ENCODE measurements at regions not wholly inside any gene's neighbourhood (a gene's known extent, or its start where the extent isn't known, plus 50 kb on each side); places are given as distances from the start of the nearest gene placed in this dataset.

DNA sequence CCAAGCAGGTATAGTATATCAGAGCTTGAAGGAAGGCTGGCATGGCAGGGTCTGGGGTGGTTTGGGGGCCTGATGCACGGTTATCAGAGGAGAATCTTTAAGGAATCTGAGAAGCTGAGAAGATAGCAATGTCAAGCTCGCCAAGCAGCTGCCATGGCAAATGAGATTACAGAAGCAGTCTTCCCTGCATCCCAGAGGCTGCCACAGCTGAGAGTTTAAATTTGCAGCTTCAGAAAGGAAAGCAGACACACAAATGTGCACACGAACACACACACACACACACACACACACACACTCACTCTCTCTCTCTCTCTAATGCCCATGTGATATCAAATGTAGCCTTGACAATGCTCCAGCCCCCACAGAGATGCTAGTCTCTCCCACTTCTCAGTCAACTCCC, 79.0 kb upstream of the TNC start:
- DNase-seq (no peak), ATAC-seq (no peak)
- Mint-ChIP-seq H3K27ac (no peak overlapping the region), H3K36me3 (ENCODE audit: low read depth) (no peaks in the 10 kb centered on the region), H3K4me3 (no peak overlapping the region), H3K27me3 (ENCODE audit: low read depth) (peaks cover 36% of the 10 kb centered on the region), H3K9me3 (ENCODE audit: insufficient read depth) (no peaks in the 10 kb centered on the region), H3K4me1 (ENCODE audit: low read depth) (peaks cover 2% of the 10 kb centered on the region)
- ChIA-PET CTCF (no interaction called here), POLR2A (no interaction called here)

DNA sequence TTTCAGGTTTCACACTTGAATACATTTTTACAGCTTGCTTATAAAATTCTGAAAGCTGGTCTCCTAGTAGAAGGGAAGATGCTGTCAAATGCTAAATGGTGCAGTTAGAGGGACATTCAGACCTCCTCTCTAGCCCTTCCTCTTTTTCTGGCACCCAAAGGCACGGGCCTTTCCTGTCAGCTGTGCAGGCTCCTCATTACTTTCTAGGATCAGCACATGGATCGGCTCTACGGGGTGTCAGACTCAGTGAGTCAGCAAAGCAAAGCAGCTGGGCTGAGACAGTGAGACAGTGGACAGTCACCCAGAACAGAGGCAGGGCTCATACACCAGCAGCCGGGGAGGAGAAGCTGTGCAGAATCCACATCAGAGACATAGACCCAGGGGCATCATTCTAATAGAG, 80.0 kb upstream of the TNC start:
- Mint-ChIP-seq H3K9me3 (ENCODE audit: insufficient read depth) (no peaks in the 10 kb centered on the region), H3K4me3 (no peak overlapping the region), H3K4me1 (ENCODE audit: low read depth) (no peaks in the 10 kb centered on the region), H3K36me3 (ENCODE audit: low read depth) (no peaks in the 10 kb centered on the region), H3K27me3 (ENCODE audit: low read depth) (peaks cover 29% of the 10 kb centered on the region), H3K27ac (no peak overlapping the region)
- DNase-seq (no peak), ATAC-seq (no peak)
- ChIA-PET CTCF (no interaction called here), POLR2A (no interaction called here)

DNA sequence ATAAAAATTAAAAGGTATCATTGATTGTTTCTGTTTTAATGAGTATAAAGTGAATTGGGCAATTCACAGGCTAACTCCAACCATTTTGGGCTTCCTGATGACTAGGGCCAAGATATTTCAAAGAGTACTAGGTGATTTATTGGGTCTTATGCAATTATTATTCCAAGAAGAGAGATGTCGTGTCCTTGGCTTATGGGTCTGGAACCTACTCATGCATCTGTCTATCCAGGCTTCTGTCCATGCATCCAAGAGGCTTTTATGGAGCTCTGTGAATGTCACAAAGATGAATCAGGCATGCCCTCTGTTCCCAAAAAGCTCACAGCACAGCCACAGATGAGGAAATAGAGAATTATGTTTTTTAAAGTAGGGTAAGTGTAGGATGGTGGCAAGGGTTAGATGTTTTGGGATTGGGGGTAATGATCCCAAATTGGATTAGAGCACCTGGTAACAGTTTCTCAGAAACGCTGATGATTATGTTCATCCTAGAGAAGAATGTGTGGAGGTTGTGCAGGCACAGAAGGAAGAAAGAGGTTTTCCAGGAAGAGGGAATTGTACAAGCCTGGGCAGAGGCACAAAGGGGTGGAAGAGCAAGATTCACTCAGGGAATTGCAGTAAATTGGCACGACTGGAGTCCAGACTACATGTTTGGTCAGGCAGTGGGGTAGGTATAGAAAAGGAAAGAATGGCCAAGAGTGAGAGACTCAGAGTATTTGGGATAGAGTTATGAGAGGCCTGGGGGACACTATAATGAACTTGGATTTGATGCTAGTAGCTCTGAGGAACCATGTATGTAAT, 83.0 kb upstream of the TNC start:
- H3K4me3 Mint-ChIP-seq, result no peak overlapping the region
- H3K27me3 Mint-ChIP-seq (ENCODE audit: low read depth), result peaks cover 21% of the 10 kb centered on the region
- H3K27ac Mint-ChIP-seq, result no peak overlapping the region
- DNase-seq, result no peak
- H3K9me3 Mint-ChIP-seq (ENCODE audit: insufficient read depth), result no peaks in the 10 kb centered on the region
- no peak for ATAC-seq
- no peaks in the 10 kb centered on the region for H3K36me3 Mint-ChIP-seq (ENCODE audit: low read depth)
- ChIA-PET POLR2A (no interaction called here), CTCF (no interaction called here)
- peaks cover 2% of the 10 kb centered on the region for H3K4me1 Mint-ChIP-seq (ENCODE audit: low read depth)

GRCh38 chr9:115202181-115202580, 84.2 kb upstream of the TNC start:
- POLR2A ChIA-PET, result no interaction called here
- H3K4me1 Mint-ChIP-seq (ENCODE audit: low read depth), result peaks cover 6% of the 10 kb centered on the region

GRCh38 chr9:115202960-115203751, 85.2 kb upstream of the TNC start:
- ATAC-seq (no peak), DNase-seq (no peak)
- ChIA-PET CTCF (no interaction called here), POLR2A (no interaction called here)
- Mint-ChIP-seq H3K27ac (no peak overlapping the region), H3K9me3 (ENCODE audit: insufficient read depth) (no peaks in the 10 kb centered on the region), H3K27me3 (ENCODE audit: low read depth) (peaks cover 23% of the 10 kb centered on the region), H3K36me3 (ENCODE audit: low read depth) (no peaks in the 10 kb centered on the region), H3K4me1 (ENCODE audit: low read depth) (peaks cover 6% of the 10 kb centered on the region), H3K4me3 (no peak overlapping the region)

More at GRCh38 chr9:115202181-115202580, 84.2 kb upstream of the TNC start:
- CTCF ChIA-PET, result no interaction called here
- Mint-ChIP-seq H3K27me3 (ENCODE audit: low read depth) (peaks cover 23% of the 10 kb centered on the region), H3K27ac (no peak overlapping the region), H3K36me3 (ENCODE audit: low read depth) (no peaks in the 10 kb centered on the region), H3K9me3 (ENCODE audit: insufficient read depth) (no peaks in the 10 kb centered on the region), H3K4me3 (no peak overlapping the region)
- no peak for ATAC-seq
- no peak for DNase-seq

DNA sequence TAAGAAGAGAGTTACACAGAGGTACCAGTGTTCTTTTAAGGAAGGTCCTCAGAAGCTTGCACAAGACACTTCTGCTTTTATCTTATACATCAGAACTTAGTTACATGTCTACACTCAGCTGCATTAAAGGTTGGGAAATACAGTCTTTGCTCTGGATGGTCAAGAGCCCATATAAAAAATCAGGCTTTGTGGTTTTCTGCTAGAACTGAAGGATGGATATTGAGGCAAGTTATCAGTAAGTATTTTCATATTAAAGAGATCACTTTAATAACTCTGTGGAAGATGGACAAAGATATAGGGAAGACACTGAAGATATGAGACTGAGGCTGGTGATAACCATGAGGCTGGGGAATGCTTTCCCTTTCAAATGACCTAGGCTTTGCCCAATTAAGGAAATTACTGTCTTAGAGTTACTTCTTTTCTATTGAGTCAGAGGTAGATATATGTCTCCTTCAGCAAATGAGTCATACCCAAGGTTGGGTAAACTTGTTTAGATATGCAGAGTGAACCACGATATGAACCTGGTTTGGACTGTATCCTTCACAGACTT, 87.0 kb upstream of the TNC start:
- H3K4me1 Mint-ChIP-seq (ENCODE audit: low read depth), result peaks cover 6% of the 10 kb centered on the region
- DNase-seq, result no peak
- H3K27me3 Mint-ChIP-seq (ENCODE audit: low read depth), result peaks cover 13% of the 10 kb centered on the region
- no peaks in the 10 kb centered on the region for H3K9me3 Mint-ChIP-seq (ENCODE audit: insufficient read depth)
- H3K4me3 Mint-ChIP-seq, result no peak overlapping the region
- no peak for ATAC-seq
- H3K27ac Mint-ChIP-seq, result no peak overlapping the region
- ChIA-PET CTCF (no interaction called here), POLR2A (no interaction called here)
- no peaks in the 10 kb centered on the region for H3K36me3 Mint-ChIP-seq (ENCODE audit: low read depth)

DNA sequence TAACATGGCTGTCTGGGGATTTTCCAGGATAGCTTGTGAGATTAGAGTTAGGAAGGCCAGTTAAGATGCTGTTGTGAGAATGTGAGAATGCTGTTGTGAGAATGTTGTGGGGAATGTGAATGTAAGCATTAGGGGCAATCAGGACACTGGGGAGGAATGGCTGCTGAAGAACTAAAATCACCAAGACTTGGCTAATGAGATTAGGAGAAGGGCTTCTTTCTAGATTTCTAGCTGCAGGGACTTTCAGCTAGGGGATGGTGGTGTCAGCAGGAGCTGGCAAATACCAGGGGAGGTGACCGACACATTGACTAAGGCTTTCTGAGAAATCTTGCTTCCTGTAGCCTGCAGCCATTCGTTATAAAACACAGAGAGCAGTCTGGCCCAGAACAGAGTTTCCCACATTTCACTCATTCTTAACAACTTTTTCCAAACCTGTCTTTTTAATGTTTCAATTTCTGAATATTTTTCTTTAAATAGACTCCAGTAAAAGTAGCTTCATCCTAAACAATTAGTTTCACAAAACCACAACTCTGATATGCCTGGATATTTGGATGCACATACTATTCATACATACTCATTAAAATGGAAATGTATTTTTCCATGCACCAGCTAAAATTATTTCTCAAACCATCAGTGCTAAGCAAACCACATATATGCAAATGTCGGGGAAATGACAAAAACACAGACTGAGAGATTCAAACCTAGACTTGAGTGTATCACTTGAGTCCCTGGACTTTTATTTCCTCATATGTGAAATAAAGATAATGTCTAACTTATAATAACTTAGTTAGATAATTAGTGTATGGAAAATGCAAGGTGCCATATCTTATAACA, 89.3 kb upstream of the TNC start:
- H3K27ac Mint-ChIP-seq, result no peak overlapping the region
- no peaks in the 10 kb centered on the region for H3K36me3 Mint-ChIP-seq (ENCODE audit: low read depth)
- no peak overlapping the region for H3K4me3 Mint-ChIP-seq
- ATAC-seq, result no peak
- CTCF ChIA-PET, result no interaction called here
- no peak for DNase-seq
- H3K9me3 Mint-ChIP-seq (ENCODE audit: insufficient read depth), result no peaks in the 10 kb centered on the region
- peaks cover 8% of the 10 kb centered on the region for H3K27me3 Mint-ChIP-seq (ENCODE audit: low read depth)
- POLR2A ChIA-PET, result no interaction called here
- H3K4me1 Mint-ChIP-seq (ENCODE audit: low read depth), result peaks cover 6% of the 10 kb centered on the region

DNA sequence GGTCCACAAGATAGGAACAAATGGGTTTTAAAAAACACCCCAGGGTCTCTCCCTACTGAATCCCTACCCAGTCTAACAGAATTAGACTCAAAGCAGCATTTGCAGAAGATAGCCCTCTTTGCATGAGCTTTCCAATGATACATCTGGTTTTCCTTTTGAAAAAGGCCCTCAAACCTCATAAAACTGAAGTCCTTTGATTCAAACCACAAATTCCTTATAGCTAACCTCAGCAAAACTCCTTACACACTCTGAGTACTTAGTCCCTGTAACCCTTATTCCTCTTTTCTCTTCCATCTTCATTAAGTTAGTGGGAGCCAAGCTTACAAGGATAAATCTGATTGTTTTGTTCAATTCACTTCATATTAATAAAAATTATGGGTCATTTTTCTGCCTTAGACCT, 90.5 kb upstream of the TNC start:
- ChIA-PET POLR2A (no interaction called here), CTCF (no interaction called here)
- Mint-ChIP-seq H3K4me1 (ENCODE audit: low read depth) (peaks cover 6% of the 10 kb centered on the region), H3K27ac (no peak overlapping the region), H3K36me3 (ENCODE audit: low read depth) (no peaks in the 10 kb centered on the region), H3K4me3 (no peak overlapping the region), H3K9me3 (ENCODE audit: insufficient read depth) (no peaks in the 10 kb centered on the region), H3K27me3 (ENCODE audit: low read depth) (peaks cover 11% of the 10 kb centered on the region)
- ATAC-seq (no peak), DNase-seq (no peak)

- Mint-ChIP-seq H3K27ac (no peak overlapping the region), H3K36me3 (ENCODE audit: low read depth) (no peaks in the 10 kb centered on the region), H3K4me3 (no peak overlapping the region), H3K4me1 (ENCODE audit: low read depth) (peaks cover 6% of the 10 kb centered on the region), H3K27me3 (ENCODE audit: low read depth) (peaks cover 11% of the 10 kb centered on the region), H3K9me3 (ENCODE audit: insufficient read depth) (no peaks in the 10 kb centered on the region)
- POLR2A ChIA-PET, result no interaction called here
- CTCF ChIA-PET, result interaction anchor here (1.6 kb wide), 1 partner anchor 10 kb away, joined by 3 read pairs; no protein-coding TSS in a partner anchor
- ATAC-seq, result no peak
- no peak for DNase-seq
Observed at GRCh38 chr9:115209601-115210306, 91.8 kb upstream of the TNC start.

DNA sequence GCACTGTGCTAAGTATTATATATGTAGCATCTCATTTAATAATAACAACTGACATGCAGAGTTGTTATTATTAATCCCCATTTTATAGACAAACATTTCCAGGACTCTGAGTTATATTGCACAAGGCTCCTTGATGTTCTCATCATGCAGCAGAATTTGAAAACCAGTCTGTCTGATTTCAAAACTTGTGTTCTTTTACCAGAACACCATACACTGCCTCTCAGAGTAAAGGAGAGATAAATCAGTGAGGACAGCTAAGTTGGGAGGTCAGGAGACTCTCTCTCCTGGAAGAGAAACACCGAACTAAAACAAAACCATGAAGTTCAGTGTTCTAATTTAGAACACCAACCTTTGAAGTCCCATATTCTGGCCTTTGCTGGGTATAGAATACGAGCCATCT, 92.7 kb upstream of the TNC start:
- H3K4me3 Mint-ChIP-seq, result no peak overlapping the region

GRCh38 chr9:115211413-115212124, 93.6 kb upstream of the TNC start:
- DNase-seq (no peak), ATAC-seq (no peak)
- Mint-ChIP-seq H3K9me3 (ENCODE audit: insufficient read depth) (no peaks in the 10 kb centered on the region), H3K27ac (no peak overlapping the region), H3K4me1 (ENCODE audit: low read depth) (peaks cover 4% of the 10 kb centered on the region), H3K27me3 (ENCODE audit: low read depth) (peaks cover 11% of the 10 kb centered on the region), H3K36me3 (ENCODE audit: low read depth) (no peaks in the 10 kb centered on the region), H3K4me3 (no peak overlapping the region)
- POLR2A ChIA-PET, result no interaction called here
- CTCF ChIA-PET, result no interaction called here

More for the DNA sequence above, 92.7 kb upstream of the TNC start:
- Mint-ChIP-seq H3K27me3 (ENCODE audit: low read depth) (peaks cover 11% of the 10 kb centered on the region), H3K9me3 (ENCODE audit: insufficient read depth) (no peaks in the 10 kb centered on the region), H3K27ac (no peak overlapping the region), H3K36me3 (ENCODE audit: low read depth) (no peaks in the 10 kb centered on the region), H3K4me1 (ENCODE audit: low read depth) (peaks cover 4% of the 10 kb centered on the region)
- ATAC-seq, result no peak
- POLR2A ChIA-PET, result no interaction called here
- no peak for DNase-seq
- CTCF ChIA-PET, result interaction anchor here (1.6 kb wide), 1 partner anchor 9 kb away, joined by 3 read pairs; no protein-coding TSS in a partner anchor
